ELF-1 (cell line): ENCODE measurements at regions not wholly inside any gene's neighbourhood (a gene's known extent, or its start where the extent isn't known, plus 50 kb on each side); places are given as distances from the start of the nearest gene placed in this dataset.

Experiments
- DNase-seq: peaks from one replicate; pipeline ENCODE4 v3.0.0-alpha.2; 2016; ENCODE audit warnings: low read depth, low spot score

GRCh38 chr5:18099261-18099660 is 465.0 kb downstream of the TAF11L14 start:
- no peak for DNase-seq

- no peak for DNase-seq
Observed at GRCh38 chr5:18101532-18101931, 467.3 kb downstream of the TAF11L14 start.

GRCh38 chr5:18102733-18103132 is 468.5 kb downstream of the TAF11L14 start:
- no peak for DNase-seq

- DNase-seq = no peak
Observed at GRCh38 chr5:18105449-18105848, 471.2 kb downstream of the TAF11L14 start.

GRCh38 chr5:18111906-18112465 is 477.7 kb downstream of the TAF11L14 start:
- no peak for DNase-seq

GRCh38 chr5:18113721-18114120 is 479.5 kb downstream of the TAF11L14 start:
- no peak for DNase-seq

GRCh38 chr5:18114151-18114757 is 480.0 kb downstream of the TAF11L14 start:
- DNase-seq = no peak

GRCh38 chr5:18117968-18118367 is 483.7 kb downstream of the TAF11L14 start:
- no peak for DNase-seq

GRCh38 chr5:18119156-18119785 is 485.0 kb downstream of the TAF11L14 start:
- DNase-seq = peak; percentile 68

- DNase-seq = no peak
Observed at GRCh38 chr5:18141222-18141621, 507.0 kb downstream of the TAF11L14 start.

GRCh38 chr5:18142831-18143230 is 508.6 kb downstream of the TAF11L14 start:
- no peak for DNase-seq

GRCh38 chr5:18152671-18153070 is 518.4 kb downstream of the TAF11L14 start:
- no peak for DNase-seq

GRCh38 chr5:18158166-18158565 is 523.9 kb downstream of the TAF11L14 start:
- no peak for DNase-seq

GRCh38 chr5:18159331-18159730 is 525.1 kb downstream of the TAF11L14 start:
- no peak for DNase-seq

- no peak for DNase-seq
Observed at GRCh38 chr5:18171684-18172083, 537.4 kb downstream of the TAF11L14 start.

- DNase-seq = no peak
Observed at GRCh38 chr5:18179579-18179978, 545.3 kb downstream of the TAF11L14 start.

- DNase-seq = no peak
Observed at GRCh38 chr5:18181575-18181974, 547.3 kb downstream of the TAF11L14 start.

- no peak for DNase-seq
Observed at GRCh38 chr5:18195910-18196309, 561.6 kb downstream of the TAF11L14 start.

GRCh38 chr5:18197734-18198133 is 563.5 kb downstream of the TAF11L14 start:
- no peak for DNase-seq

- DNase-seq = no peak
Observed at GRCh38 chr5:18202164-18202563, 567.9 kb downstream of the TAF11L14 start.

GRCh38 chr5:18203296-18203695 is 569.0 kb downstream of the TAF11L14 start:
- DNase-seq = no peak

GRCh38 chr5:18213666-18214065 is 579.4 kb downstream of the TAF11L14 start:
- DNase-seq = no peak

GRCh38 chr5:18216016-18216415 is 581.8 kb downstream of the TAF11L14 start:
- no peak for DNase-seq
